Adrenal gland (tissue), 9 donors: ENCODE measurements at regions not wholly inside any gene's neighbourhood (a gene's known extent, or its start where the extent isn't known, plus 50 kb on each side); places are given as distances from the start of the nearest gene placed in this dataset.

Source experiments
- DNase-seq, 7 donors: peaks; one replicate each; pipeline ENCODE4 v3.0.0-alpha.2; 2019 to 2020
- H3K27ac ChIP-seq, 5 donors: fragments of 200-600 bp; sonication (generic) in 4 of 5; 1 replicate in 3 of 5; 2 replicates in 2 of 5; pipeline versions ENCODE4 v1.5.1 to v1.8.0; 2016 to 2020; ENCODE audit warnings: mild to moderate bottlenecking in 1 of 5
- H3K27me3 ChIP-seq: fragments of 200-600 bp; 2 replicates; pipeline ENCODE4 v1.8.0; 2021
- H3K36me3 ChIP-seq, 2 donors: fragments of 200-600 bp; replicated peaks in 1 of 2; 1 replicate in 1 of 2; 2 replicates in 1 of 2; pipeline versions ENCODE4 v1.5.1 to v1.8.0; 2018 to 2022
- H3K4me1 ChIP-seq, 2 donors: fragments of 200-600 bp; replicated peaks in 1 of 2; 1 replicate in 1 of 2; 2 replicates in 1 of 2; pipeline versions ENCODE4 v1.5.1 to v1.8.0; 2018 to 2021
- H3K4me3 ChIP-seq, 4 donors: fragments of 200-600 bp; sonication (generic) in 3 of 4; one replicate each; pipeline ENCODE4 v1.5.1; 2016 to 2018
- H3K9me3 ChIP-seq, 3 donors: fragments of 200-600 bp; sonication (generic) in 1 of 3; replicated peaks in 1 of 3; 1 replicate in 2 of 3; 2 replicates in 1 of 3; pipeline versions ENCODE4 v1.5.1 to v1.8.0; 2016 to 2021
- POLR2A ChIP-seq, 2 donors: fragments of 450-650 bp; IDR thresholded peaks; one replicate each; pipeline ENCODE4 v1.6.1; 2017; ENCODE audit warnings: antibody characterized with exemption in 2 of 2, mild to moderate bottlenecking in 2 of 2, moderate library complexity in 1 of 2
- WGBS, 4 donors: extraction: QIAGEN DNeasy Blood & Tissue Kit in 2 of 4; methylation state at CpG; one replicate each; pipeline versions ENCODE4 v1.1.5 to v1.1.7; 2013 to 2017; 5-methylcytosine and 5-hydroxymethylcytosine counted together
- intact Hi-C, 2 donors: fragments of 100-400 bp; cut with DNase I; formaldehyde crosslinking; loops; one replicate each; pipeline versions ENCODE4 v1.14.1 to v1.15.0; 2022 to 2023
- TF ChIP-seq, protein P1 (sequence below), 6 experiments: fragments of 450-650 bp in 4 of 6; fragments of 200-600 bp in 2 of 6; sonication (generic) in 1 of 6; IDR thresholded peaks; 1 replicate in 5 of 6; 2 replicates in 1 of 6; pipeline versions ENCODE4 v1.5.1 to v1.8.0; 2016 to 2021; ENCODE audit warnings: antibody characterized with exemption in 6 of 6, mild to moderate bottlenecking in 2 of 6, moderate library complexity in 1 of 6
- donor health status: healthy with polysubstance abuse.
- donor health status: Bipolar disorder and iron deficiency.
- donor health status: DM: yes; HTN: yes; CAD: no.
- donor health status: DM: no; HTN: no; CAD: no.
- donor health status: DM: no; HTN: no; CAD: no.

DNA sequence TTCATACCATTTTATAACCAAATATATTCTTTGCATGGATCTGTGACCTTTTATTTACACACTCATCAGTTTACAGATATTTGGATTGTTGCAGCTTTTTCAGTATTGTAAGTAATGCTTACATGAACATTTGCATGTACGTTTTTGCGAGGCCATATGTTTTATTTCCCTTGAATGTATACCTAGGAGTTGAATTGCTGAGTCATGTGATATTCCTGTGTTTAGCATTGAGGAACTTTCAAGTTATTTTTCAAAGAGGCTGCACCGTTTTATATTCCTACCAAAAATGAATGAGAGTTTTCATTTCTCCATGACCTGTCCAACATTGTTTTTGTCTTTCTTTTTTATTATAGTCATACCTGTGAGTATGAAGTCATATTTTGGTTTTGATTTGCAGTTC, 392.1 kb downstream of the CNTNAP4 start:
- H3K9me3 ChIP-seq, result no peaks in the 10 kb centered on the region
- no peak overlapping the region for H3K4me3 ChIP-seq
- no peak for DNase-seq
- no peaks in the 10 kb centered on the region for H3K4me1 ChIP-seq
- no peak overlapping the region for H3K27ac ChIP-seq
- no peaks in the 10 kb centered on the region for H3K36me3 ChIP-seq
- H3K27me3 ChIP-seq, result no peaks in the 10 kb centered on the region
- intact Hi-C loops, result no loop called here
- WGBS, 4 donors, result 66 to 73% (median 67%) methylated on average over 3 of the region's 3 CpGs
- TF ChIP-seq POLR2A (IDR thresholded peaks at IDR 0.05), result no peak
- TF ChIP-seq, protein P1, sequence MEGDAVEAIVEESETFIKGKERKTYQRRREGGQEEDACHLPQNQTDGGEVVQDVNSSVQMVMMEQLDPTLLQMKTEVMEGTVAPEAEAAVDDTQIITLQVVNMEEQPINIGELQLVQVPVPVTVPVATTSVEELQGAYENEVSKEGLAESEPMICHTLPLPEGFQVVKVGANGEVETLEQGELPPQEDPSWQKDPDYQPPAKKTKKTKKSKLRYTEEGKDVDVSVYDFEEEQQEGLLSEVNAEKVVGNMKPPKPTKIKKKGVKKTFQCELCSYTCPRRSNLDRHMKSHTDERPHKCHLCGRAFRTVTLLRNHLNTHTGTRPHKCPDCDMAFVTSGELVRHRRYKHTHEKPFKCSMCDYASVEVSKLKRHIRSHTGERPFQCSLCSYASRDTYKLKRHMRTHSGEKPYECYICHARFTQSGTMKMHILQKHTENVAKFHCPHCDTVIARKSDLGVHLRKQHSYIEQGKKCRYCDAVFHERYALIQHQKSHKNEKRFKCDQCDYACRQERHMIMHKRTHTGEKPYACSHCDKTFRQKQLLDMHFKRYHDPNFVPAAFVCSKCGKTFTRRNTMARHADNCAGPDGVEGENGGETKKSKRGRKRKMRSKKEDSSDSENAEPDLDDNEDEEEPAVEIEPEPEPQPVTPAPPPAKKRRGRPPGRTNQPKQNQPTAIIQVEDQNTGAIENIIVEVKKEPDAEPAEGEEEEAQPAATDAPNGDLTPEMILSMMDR (IDR thresholded peaks at IDR 0.05), result no peak

DNA sequence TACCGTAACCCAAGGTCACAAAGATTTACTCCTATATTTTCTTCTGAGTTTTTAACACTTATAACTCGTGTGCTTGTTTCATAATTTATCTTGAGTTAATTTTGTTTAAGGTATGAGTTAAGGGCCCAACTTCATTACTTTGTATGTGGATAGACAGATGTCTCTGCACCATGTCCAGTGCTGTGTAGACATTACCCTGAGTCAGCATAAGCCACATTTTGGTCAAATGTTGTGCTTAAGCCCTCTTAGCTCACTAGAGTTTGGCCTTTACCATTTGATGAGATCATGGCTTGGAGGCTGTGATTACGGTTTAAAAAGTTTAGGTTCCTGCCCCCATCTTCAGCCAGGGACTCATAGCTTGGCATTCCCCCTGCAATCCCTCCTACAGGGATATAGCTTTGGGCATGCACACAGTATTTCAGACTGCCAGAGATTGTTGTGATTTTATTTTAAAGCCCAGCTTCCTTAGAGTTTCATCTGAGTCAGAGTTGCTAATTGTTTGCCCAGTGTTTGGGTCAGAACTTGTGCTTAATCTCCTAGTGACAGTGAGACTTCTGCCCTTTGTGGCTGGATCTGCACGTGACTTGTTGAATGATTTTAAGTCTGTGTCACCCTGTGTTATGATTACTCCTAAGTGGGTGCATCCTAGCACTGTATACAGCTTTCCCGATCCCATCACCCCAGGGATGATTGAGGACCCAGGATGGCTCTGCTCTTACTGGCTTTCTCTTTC, 393.1 kb downstream of the CNTNAP4 start:
- no peak overlapping the region for H3K27ac ChIP-seq
- DNase-seq, result no peak
- intact Hi-C loops, result no loop called here
- 59 to 70% (median 67%) methylated on average over 5 of the region's 5 CpGs for WGBS, 4 donors
- no peaks in the 10 kb centered on the region for H3K36me3 ChIP-seq
- H3K27me3 ChIP-seq, result no peaks in the 10 kb centered on the region
- TF ChIP-seq POLR2A (IDR thresholded peaks at IDR 0.05), result no peak
- TF ChIP-seq, protein P1 (IDR thresholded peaks at IDR 0.05), result no peak
- no peaks in the 10 kb centered on the region for H3K4me1 ChIP-seq
- H3K9me3 ChIP-seq, result no peaks in the 10 kb centered on the region
- no peak overlapping the region for H3K4me3 ChIP-seq

DNA sequence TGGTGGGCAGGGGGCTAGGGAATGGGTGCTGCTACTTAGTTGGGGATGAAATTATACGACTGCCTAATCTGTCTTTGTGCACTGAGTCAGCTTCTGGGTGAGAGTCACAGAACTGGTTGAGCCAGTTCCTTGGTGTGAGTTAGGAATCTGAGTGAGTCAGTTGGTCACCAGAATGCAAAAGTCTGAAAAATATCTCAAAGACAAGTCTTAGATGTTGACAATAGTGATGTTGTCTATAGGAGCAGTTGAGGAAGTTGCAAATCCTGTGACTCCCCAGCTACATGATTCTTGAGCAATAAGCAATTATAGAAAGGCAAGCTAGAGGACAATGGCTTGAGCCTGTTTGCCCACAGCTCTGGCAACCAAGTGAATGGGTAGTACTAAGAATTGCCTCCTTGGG, 399.2 kb downstream of the CNTNAP4 start:
- Histone ChIP-seq H3K9me3 (no peaks in the 10 kb centered on the region), H3K4me3 (no peak overlapping the region), H3K27ac (no peak overlapping the region), H3K36me3 (no peaks in the 10 kb centered on the region), H3K4me1 (no peaks in the 10 kb centered on the region), H3K27me3 (no peaks in the 10 kb centered on the region)
- DNase-seq, result no peak
- WGBS, 4 donors, result 83 to 94% (median 86%) methylated on average over 1 of the region's 1 CpG
- TF ChIP-seq, protein P1 (IDR thresholded peaks at IDR 0.05), result no peak
- TF ChIP-seq POLR2A (IDR thresholded peaks at IDR 0.05), result no peak
- intact Hi-C loops, result no loop called here

DNA sequence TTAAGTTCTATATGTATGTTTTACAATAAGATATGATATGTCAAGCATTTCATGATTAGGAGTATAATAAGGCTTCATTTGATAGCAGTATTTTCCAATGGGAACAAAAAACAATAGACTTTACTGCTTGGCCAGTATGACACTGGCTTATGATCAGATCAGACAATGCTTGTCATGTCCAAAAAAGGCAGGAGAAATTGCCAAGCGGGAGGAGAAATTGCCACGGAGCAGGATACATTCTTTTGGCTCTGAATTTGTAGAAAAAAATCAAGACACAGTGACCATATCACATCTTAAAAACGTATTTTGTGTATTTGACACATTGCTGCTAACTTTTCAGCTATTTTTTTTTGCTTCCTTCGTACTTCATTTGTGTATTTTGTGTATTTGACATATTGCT, 404.1 kb downstream of the CNTNAP4 start:
- Histone ChIP-seq H3K9me3 (no peaks in the 10 kb centered on the region), H3K27me3 (no peaks in the 10 kb centered on the region), H3K4me3 (no peak overlapping the region), H3K4me1 (no peaks in the 10 kb centered on the region), H3K27ac (no peak overlapping the region), H3K36me3 (no peaks in the 10 kb centered on the region)
- TF ChIP-seq POLR2A (IDR thresholded peaks at IDR 0.05), result no peak
- TF ChIP-seq, protein P1 (IDR thresholded peaks at IDR 0.05), result no peak
- intact Hi-C loops, result no loop called here
- DNase-seq, result no peak
- WGBS, 4 donors, result 59 to 73% (median 70%) methylated on average over 4 of the region's 4 CpGs
